Neural crest cell (in vitro differentiated cells): ENCODE measurements at regions not wholly inside any gene's neighbourhood (a gene's known extent, or its start where the extent isn't known, plus 50 kb on each side); places are given as distances from the start of the nearest gene placed in this dataset.

Source experiments
- DNase-seq: peaks from one replicate; pipeline ENCODE4 v3.0.0; 2021; ENCODE audit warnings: low read depth, mixed read lengths, low spot score
- H3K27ac Mint-ChIP-seq: one replicate; pipeline ENCODE4 v1.8.0; 2021; ENCODE audit warnings: mild to moderate bottlenecking, mixed read lengths; ENCODE audit not compliant: unreplicated experiment
- H3K27me3 Mint-ChIP-seq: 2 replicates; pipeline ENCODE4 v1.8.0; 2021; ENCODE audit warnings: low read depth, mild to moderate bottlenecking, mixed read lengths
- H3K36me3 Mint-ChIP-seq: 2 replicates; pipeline ENCODE4 v1.8.0; 2021; ENCODE audit warnings: low read depth, mild to moderate bottlenecking, mixed read lengths
- H3K4me1 Mint-ChIP-seq: 2 replicates; pipeline ENCODE4 v1.8.0; 2021; ENCODE audit warnings: mixed read lengths
- H3K4me3 Mint-ChIP-seq: one replicate; pipeline ENCODE4 v1.8.0; 2021; ENCODE audit warnings: mild to moderate bottlenecking, mixed read lengths
- H3K9me3 Mint-ChIP-seq: 2 replicates; pipeline ENCODE4 v1.8.0; 2021; ENCODE audit warnings: mixed read lengths
- CTCF ChIP-seq: fragments of 200-600 bp; sonication (generic); conservative IDR thresholded peaks from 2 replicates; pipeline ENCODE4 v1.5.0; 2021; ENCODE audit warnings: antibody characterized with exemption, mild to moderate bottlenecking

- DNase-seq = no peak
- peaks cover 8% of the 10 kb centered on the region for H3K9me3 Mint-ChIP-seq
- no peaks in the 10 kb centered on the region for H3K36me3 Mint-ChIP-seq
- no peak for TF ChIP-seq CTCF
- H3K27ac Mint-ChIP-seq = no peak overlapping the region
- no peaks in the 10 kb centered on the region for H3K27me3 Mint-ChIP-seq
- no peak overlapping the region for H3K4me3 Mint-ChIP-seq
- peaks cover 6% of the 10 kb centered on the region for H3K4me1 Mint-ChIP-seq
Observed at GRCh38 chr4:117831060-117831683, 203.1 kb upstream of the NDST3 start.

GRCh38 chr4:117835566-117835965, 198.7 kb upstream of the NDST3 start:
- DNase-seq = no peak
- Mint-ChIP-seq H3K4me1 (no peaks in the 10 kb centered on the region), H3K36me3 (no peaks in the 10 kb centered on the region), H3K27ac (no peak overlapping the region), H3K4me3 (no peak overlapping the region), H3K27me3 (no peaks in the 10 kb centered on the region), H3K9me3 (peaks cover 7% of the 10 kb centered on the region)
- TF ChIP-seq CTCF = no peak

DNA sequence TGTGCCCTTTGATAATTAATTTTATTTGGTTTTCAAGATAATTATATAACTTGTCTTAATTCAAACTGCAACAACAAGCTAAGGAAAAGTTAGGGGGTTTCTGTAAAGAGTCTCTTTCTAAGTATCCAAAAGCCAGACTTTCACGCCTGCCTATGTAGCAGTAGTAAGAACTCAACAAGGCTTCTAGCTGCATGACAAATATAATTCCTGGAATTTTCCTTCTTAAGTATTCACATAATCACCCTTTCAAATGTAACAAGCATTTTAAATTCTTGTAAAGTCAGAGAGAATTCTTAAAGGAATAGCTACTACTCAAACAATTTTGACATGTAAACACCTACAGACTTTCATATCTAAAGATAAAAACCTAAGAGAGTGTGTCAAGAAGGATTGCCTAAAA, 189.7 kb upstream of the NDST3 start:
- no peak overlapping the region for H3K4me3 Mint-ChIP-seq
- no peaks in the 10 kb centered on the region for H3K27me3 Mint-ChIP-seq
- TF ChIP-seq CTCF = no peak
- DNase-seq = no peak
- H3K36me3 Mint-ChIP-seq = peaks cover 6% of the 10 kb centered on the region
- H3K4me1 Mint-ChIP-seq = peaks cover 5% of the 10 kb centered on the region
- H3K9me3 Mint-ChIP-seq = peaks cover 7% of the 10 kb centered on the region
- no peak overlapping the region for H3K27ac Mint-ChIP-seq

DNA sequence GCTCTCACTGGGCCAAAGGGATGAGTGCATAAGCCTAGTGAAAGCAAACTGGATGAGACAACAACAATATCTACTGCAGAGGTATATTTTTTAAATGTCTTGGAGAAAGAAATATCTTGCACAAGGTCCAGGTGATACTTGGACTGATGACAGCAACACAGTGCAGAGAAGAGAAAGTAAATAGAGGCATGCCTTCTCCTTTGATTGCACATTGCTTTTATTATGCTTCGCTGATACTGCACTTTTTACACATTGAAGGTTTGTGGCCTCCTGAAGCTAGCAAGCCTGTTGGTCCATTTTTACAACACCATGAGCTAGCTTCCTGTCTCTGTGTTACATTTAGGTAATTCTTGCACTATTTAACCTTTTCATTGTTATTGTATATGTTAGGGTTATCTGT, 189.0 kb upstream of the NDST3 start:
- H3K27ac Mint-ChIP-seq = no peak overlapping the region
- no peaks in the 10 kb centered on the region for H3K27me3 Mint-ChIP-seq
- H3K36me3 Mint-ChIP-seq = peaks cover 6% of the 10 kb centered on the region
- DNase-seq = no peak
- H3K4me1 Mint-ChIP-seq = peaks cover 5% of the 10 kb centered on the region
- TF ChIP-seq CTCF = no peak
- H3K9me3 Mint-ChIP-seq = peaks cover 7% of the 10 kb centered on the region
- H3K4me3 Mint-ChIP-seq = no peak overlapping the region

DNA sequence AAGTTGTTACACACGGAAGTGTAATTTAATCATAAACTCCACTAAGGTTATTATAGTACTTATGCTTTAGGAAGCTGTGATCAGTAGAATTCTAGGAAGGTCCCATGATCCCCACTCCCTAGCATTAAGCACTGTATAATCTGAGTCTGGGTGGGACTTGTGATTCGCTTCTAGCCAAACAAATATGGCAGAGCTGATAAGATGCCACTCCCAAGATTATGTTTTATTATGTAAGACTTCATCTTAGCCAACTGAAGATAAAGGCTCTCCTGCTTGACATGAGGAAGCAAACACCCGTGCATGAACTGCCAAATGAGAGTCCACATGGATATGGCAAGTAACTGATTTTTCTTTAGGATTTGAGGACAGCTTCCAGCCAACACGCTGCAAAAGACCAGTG, 186.4 kb upstream of the NDST3 start:
- no peaks in the 10 kb centered on the region for H3K27me3 Mint-ChIP-seq
- H3K36me3 Mint-ChIP-seq = peaks cover 6% of the 10 kb centered on the region
- H3K4me3 Mint-ChIP-seq = no peak overlapping the region
- peaks cover 5% of the 10 kb centered on the region for H3K4me1 Mint-ChIP-seq
- no peak for TF ChIP-seq CTCF
- no peak overlapping the region for H3K27ac Mint-ChIP-seq
- H3K9me3 Mint-ChIP-seq = peaks cover 8% of the 10 kb centered on the region
- no peak for DNase-seq
